DND-41 (cell line): ENCODE measurements at regions not wholly inside any gene's neighbourhood (a gene's known extent, or its start where the extent isn't known, plus 50 kb on each side); places are given as distances from the start of the nearest gene placed in this dataset.

Source experiments
- ATAC-seq: fragments of 200-7000 bp; cut with Tn5 transposase; 3 replicates; pipeline ENCODE4 v1.9.1; 2021; ENCODE audit warnings: low read depth; ENCODE audit not compliant: insufficient read depth
- DNase-seq: peaks from one replicate; pipeline ENCODE4 v3.0.0-alpha.2; 2020
- H2AFZ ChIP-seq: 2 replicates; pipeline ENCODE4 v1.6.0; 2012; ENCODE audit warnings: low read depth, low read length
- H3K27ac ChIP-seq: 2 replicates; pipeline ENCODE4 v1.5.1; 2012; ENCODE audit warnings: low read length, inconsistent platforms
- H3K27me3 ChIP-seq: fragments of 200-600 bp; sonication (generic); 2 replicates; pipeline ENCODE4 v1.6.0; 2012; ENCODE audit warnings: low read length, mild to moderate bottlenecking, inconsistent platforms; ENCODE audit not compliant: insufficient read depth, poor library complexity
- H3K36me3 ChIP-seq: 2 replicates; pipeline ENCODE4 v1.5.1; 2012; ENCODE audit warnings: low read length, inconsistent platforms; ENCODE audit not compliant: insufficient read depth
- H3K4me1 ChIP-seq: 2 replicates; pipeline ENCODE4 v1.5.1; 2012; ENCODE audit warnings: mild to moderate bottlenecking, low read length; ENCODE audit not compliant: insufficient read depth
- H3K4me2 ChIP-seq: 2 replicates; pipeline ENCODE4 v1.6.0; 2012; ENCODE audit warnings: mild to moderate bottlenecking, moderate library complexity, low read length, inconsistent platforms; ENCODE audit not compliant: insufficient read depth
- H3K4me3 ChIP-seq, 2 experiments: fragments of 200-600 bp in 1 of 2; shearing (Covaris generic) in 1 of 2; 2 replicates each; pipeline ENCODE4 v1.5.1; 2012 to 2016; ENCODE audit warnings: inconsistent platforms in 2 of 2, low read length in 2 of 2, mild to moderate bottlenecking in 2 of 2, low read depth in 1 of 2, moderate library complexity in 1 of 2
- H3K79me2 ChIP-seq: 2 replicates; pipeline ENCODE4 v1.6.0; 2012; ENCODE audit warnings: low read length, inconsistent platforms; ENCODE audit not compliant: insufficient read depth
- H3K9ac ChIP-seq: 2 replicates; pipeline ENCODE4 v1.6.0; 2012; ENCODE audit warnings: low read depth, mild to moderate bottlenecking, inconsistent platforms, low read length, moderate library complexity
- H3K9me3 ChIP-seq: 2 replicates; pipeline ENCODE4 v1.5.1; 2012; ENCODE audit warnings: low read length, moderate library complexity, mild to moderate bottlenecking, inconsistent platforms; ENCODE audit not compliant: insufficient read depth, severe bottlenecking
- H4K20me1 ChIP-seq: 2 replicates; pipeline ENCODE4 v1.6.0; 2012; ENCODE audit warnings: low read length; ENCODE audit not compliant: insufficient read depth
- CTCF ChIP-seq: IDR thresholded peaks from 2 replicates; pipeline ENCODE4 v1.5.1; 2012; ENCODE audit warnings: borderline replicate concordance, low read length, moderate library complexity, mild to moderate bottlenecking; ENCODE audit not compliant: poor library complexity, severe bottlenecking; ENCODE audit errors: extremely low read depth
- EZH2 ChIP-seq: IDR thresholded peaks from 3 replicates; pipeline ENCODE4 v1.6.1; 2012; ENCODE audit warnings: borderline replicate concordance, low read depth, mild to moderate bottlenecking, moderate library complexity, low read length, inconsistent platforms; ENCODE audit not compliant: severe bottlenecking

DNA sequence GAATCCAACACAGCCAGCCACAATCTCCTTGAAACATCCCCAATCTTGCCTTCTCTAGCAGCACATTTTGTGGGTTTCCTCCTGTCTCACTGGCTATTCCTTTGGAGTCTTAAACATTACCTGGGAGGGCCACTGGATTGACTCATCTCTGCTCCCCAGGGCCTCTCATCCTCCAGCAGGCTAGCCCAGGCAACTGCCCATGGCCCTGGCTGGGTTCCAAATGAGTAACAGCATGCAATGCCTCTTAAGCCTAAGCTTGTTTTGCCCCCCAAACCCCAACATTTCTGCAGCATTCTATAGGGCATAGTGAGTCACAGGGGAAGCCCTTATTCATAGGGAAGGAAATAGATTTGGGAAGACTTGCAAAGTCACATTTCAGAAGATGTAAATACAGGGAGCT is 204.9 kb downstream of the FOXA2 start:
- no peak for TF ChIP-seq EZH2
- TF ChIP-seq CTCF, result no peak
- Histone ChIP-seq H3K9me3 (no peaks in the 10 kb centered on the region), H3K79me2 (no peaks in the 10 kb centered on the region), H3K27ac (no peak overlapping the region), H3K4me1 (no peaks in the 10 kb centered on the region), H3K36me3 (no peaks in the 10 kb centered on the region), H3K27me3 (peaks cover 10% of the 10 kb centered on the region), H3K4me2 (no peak overlapping the region), H2AFZ (no peak overlapping the region), H3K4me3 (no peak overlapping the region), H4K20me1 (no peaks in the 10 kb centered on the region), H3K9ac (no peak overlapping the region)
- ATAC-seq, result no peak
- DNase-seq, result no peak

DNA sequence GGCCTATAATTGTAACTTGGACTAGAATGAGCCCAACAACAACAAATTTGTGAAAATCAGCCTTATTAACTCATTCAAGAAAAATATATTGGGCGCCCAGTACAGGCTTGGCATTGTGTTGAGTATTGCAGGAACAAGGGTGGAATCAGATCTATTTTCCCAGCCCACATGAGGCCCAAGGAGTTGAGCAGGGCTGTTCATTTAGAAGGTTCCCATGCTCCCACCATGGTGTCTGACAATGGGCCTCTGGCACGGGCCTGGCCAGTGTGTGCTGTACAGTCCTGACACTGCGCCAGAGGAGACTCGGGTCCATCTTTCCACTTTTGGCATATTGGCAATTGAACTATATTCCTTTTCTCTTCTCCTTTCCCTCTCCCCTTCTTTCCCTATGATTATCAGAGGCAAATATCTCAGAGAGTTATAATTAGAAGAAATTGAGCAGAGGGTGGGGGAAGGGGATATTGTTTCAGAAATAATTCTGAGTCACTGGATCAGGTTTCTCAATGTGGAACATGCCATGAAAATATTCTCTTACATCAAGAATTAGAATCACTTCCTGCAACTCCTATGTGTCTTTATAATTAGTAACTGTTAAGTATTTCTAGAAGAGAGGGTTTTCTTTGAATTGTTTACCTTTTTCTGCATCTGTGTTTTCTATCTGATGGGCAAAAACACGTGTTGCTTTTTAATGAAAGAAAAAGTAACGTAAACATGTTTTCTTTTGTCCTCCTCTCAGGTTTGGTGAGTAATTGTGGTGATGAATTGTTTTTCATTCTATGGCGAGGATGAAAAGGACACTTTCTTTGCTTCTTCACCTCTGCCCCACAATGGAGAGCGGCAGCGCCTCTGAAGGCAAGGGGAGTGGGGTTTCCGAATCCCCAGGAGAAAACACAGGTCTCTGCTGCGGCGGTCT is 209.4 kb downstream of the FOXA2 start:
- Histone ChIP-seq H3K27ac (no peak overlapping the region), H3K4me3 (no peak overlapping the region), H3K27me3 (peaks cover 20% of the 10 kb centered on the region), H3K9me3 (no peaks in the 10 kb centered on the region), H2AFZ (no peak overlapping the region), H3K36me3 (no peaks in the 10 kb centered on the region), H3K4me2 (no peak overlapping the region), H3K9ac (no peak overlapping the region), H3K79me2 (no peaks in the 10 kb centered on the region), H3K4me1 (peaks cover 6% of the 10 kb centered on the region), H4K20me1 (no peaks in the 10 kb centered on the region)
- no peak for TF ChIP-seq EZH2
- TF ChIP-seq CTCF, result no peak
- DNase-seq (no peak), ATAC-seq (no peak)

GRCh38 chr20:22374066-22374465 is 210.3 kb downstream of the FOXA2 start:
- Histone ChIP-seq H3K27ac (no peak overlapping the region), H3K4me3 (no peak overlapping the region), H4K20me1 (no peaks in the 10 kb centered on the region), H3K27me3 (peaks cover 18% of the 10 kb centered on the region), H3K4me2 (no peak overlapping the region), H3K79me2 (no peaks in the 10 kb centered on the region), H3K4me1 (peaks cover 6% of the 10 kb centered on the region), H2AFZ (no peak overlapping the region), H3K9me3 (no peaks in the 10 kb centered on the region), H3K36me3 (no peaks in the 10 kb centered on the region), H3K9ac (no peak overlapping the region)
- no peak for DNase-seq
- ATAC-seq, result no peak
- TF ChIP-seq EZH2 (no peak), CTCF (no peak)
